GM21619 (cell line): ENCODE measurements at regions not wholly inside any gene's neighbourhood (a gene's known extent, or its start where the extent isn't known, plus 50 kb on each side); places are given as distances from the start of the nearest gene placed in this dataset.

Experiments used
- ATAC-seq: cut with Tn5 transposase; IDR thresholded peaks from one replicate; pipeline ENCODE4 v1.9.1; 2021; ENCODE audit not compliant: unreplicated experiment

DNA sequence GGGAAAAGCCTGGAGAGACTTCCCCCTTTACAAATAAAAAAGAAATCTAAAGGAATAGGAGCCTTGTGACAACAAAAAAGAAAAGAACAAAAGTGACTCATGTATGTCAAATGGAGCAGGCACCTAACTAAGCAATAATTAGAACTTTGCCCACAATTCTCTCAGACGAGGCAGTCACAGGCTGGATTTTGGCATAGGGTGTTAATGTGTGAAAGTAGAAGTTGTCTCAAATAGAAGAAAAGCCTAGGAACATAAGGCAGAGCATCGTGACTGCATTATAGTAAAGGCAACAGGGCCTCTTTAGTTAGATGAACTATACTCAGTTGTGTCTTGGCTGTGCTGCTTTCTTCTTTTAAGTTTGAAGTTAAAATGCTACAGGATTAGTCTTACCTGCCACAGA is 219.9 kb upstream of the TMEM161B start:
- ATAC-seq: no peak

DNA sequence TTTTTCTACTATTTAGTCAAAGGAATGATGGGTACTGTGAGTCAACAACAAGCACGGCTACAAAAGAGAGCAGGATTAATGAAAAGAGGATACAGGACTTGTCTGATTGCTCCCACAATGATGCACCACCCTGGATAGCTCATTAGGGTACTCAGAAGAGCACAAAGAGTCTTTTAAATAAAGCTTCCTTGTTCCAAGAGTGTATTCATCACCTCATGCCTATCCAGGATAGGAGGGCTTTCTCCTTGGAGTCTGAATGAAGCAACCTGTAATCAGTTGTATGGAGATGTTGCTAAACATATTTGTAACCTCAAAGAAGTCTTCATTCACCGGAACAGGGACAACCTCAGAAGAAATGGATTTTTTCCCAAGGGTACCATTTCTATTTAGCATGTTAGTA is 219.5 kb upstream of the TMEM161B start:
- no peak for ATAC-seq

GRCh38 chr5:88487066-88487465 is 218.4 kb upstream of the TMEM161B start:
- no peak for ATAC-seq

- ATAC-seq: no peak
These were observed 217.8 kb upstream of the TMEM161B start for GRCh38 chr5:88486431-88486830.

DNA sequence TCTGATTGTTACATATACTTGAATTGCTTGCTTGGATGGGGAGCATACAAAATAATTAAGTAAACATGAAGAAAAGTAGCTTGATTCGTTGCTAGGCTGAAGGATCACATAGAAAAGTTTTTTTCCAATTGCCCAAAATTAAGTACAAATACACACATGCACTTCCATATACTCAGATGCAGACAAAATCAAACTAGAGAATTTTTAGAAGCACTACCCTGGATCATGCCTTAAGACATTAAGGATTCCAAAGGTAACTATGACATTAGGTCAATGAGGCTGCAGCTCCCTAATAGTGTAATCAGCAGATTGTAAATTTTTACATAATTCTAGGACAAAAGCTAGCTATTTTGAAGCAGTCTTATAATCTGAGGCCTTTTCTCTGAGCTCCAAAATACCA is 216.9 kb upstream of the TMEM161B start:
- no peak for ATAC-seq

DNA sequence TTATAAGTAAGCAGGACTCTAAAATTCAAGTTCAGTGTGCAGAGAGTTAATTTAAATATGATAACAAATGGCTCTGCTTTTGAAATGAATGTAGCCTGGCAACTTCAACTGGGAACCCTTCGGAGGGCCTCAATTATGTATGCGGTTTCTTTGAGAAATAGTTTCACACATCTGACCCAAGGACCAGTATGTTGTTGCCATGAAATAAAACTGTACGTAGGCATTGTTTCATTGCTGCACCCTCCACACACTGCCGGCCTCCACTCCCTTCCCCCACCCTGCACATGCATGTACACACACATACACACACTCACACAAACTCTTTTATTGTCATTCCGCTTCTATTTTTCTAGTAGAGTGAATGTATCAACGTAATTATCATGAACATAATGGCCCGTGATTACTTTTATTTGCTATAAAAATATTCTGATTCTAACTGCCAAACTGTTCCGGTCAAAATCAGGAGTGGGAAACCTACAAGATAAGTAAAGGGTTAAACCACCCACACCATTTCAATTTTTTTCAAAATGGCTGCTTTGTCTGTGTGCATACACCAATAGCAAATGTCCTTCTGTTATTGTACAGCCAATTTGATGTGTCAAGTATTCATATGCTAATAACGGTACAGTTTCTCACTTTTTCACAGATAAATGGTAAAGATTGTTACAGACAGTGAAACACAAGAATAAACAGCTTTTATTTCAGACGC is 215.5 kb upstream of the TMEM161B start:
- ATAC-seq: no peak

GRCh38 chr5:88480801-88481499 is 212.3 kb upstream of the TMEM161B start:
- no peak for ATAC-seq

DNA sequence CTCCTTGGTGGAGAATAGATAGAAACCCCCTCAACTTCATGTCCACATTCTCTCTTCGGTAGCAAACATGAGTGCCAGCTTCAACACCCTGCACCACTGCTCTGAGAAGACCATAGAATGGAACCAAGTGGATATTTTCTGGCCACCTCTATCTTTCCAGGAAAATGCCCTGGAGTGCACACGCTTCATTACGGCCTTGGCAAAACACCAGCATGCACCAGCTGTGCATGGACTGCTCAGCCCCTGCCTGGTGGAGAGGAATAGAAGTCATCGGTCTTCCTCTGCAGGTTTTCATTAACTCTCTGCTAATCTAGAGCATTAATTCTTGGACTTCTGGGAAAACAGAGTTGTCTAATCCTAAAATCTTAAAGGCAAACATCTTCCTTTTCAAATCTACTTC is 211.6 kb upstream of the TMEM161B start:
- no peak for ATAC-seq

DNA sequence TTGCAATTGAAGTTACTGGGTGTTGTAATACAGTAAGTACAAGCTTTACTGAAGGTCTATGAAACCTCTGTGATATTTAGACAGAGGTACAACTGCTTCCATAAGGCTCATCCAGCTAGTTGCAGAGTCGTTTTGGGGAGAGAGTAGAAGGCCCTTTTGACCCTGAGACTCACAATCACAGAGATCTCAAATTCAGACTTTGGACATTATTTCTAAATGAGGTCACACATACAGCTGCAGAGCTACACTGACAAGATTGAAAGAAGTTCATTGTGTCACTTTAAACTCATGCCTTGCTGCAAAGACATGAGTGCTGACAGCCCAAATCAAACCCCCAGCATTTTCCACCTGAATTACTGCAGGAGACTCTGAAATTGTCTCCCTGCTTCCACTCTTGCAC is 205.9 kb upstream of the TMEM161B start:
- no peak for ATAC-seq

- no peak for ATAC-seq
These were observed 202.1 kb upstream of the TMEM161B start for GRCh38 chr5:88470745-88471144.

DNA sequence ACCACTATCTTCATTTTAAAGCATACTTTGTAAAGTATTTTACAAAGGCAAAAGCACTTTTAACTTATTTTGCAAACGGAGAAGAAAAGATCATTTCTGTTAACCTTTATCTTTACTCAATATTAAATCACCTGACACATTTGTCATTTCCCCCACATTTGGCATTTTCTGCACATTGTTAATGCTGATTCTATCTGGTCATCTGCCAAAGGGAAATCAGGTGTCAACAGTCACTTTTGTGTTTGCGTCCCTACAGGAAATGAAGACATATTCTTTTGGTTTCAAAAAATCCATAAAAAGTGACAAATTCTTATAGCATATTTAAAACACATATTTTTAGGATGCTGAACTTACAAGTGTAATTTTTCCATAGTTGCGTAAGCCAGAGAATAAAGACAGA is 191.3 kb upstream of the TMEM161B start:
- ATAC-seq: no peak

- no peak for ATAC-seq
These were observed 184.2 kb upstream of the TMEM161B start for GRCh38 chr5:88452820-88453219.

DNA sequence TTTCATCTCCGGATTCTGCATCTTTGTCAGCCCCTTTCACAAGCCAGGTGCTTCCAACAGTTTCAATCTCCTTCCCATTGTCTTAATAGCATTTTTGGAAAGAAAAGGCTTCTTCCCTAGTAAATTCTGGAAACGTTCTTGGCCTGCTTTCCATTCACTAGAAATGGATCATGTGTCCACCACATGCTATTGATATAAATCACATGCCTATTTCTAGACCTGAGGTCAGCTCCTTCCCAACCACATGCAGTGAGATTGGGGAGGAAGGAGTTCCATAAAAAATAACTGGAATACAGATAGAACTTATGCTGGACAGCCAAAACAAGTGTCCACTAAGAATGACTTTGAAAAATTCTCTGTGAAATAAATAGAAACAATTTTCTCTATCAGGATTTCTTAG is 181.6 kb upstream of the TMEM161B start:
- no peak for ATAC-seq

- no peak for ATAC-seq
These were observed 169.4 kb upstream of the TMEM161B start for GRCh38 chr5:88438006-88438405.

- no peak for ATAC-seq
These were observed 167.6 kb upstream of the TMEM161B start for GRCh38 chr5:88436290-88436689.

- ATAC-seq: no peak
These were observed 160.0 kb upstream of the TMEM161B start for GRCh38 chr5:88428633-88429032.

GRCh38 chr5:88426441-88426840 is 157.8 kb upstream of the TMEM161B start:
- no peak for ATAC-seq

GRCh38 chr5:88425124-88425523 is 156.5 kb upstream of the TMEM161B start:
- no peak for ATAC-seq

DNA sequence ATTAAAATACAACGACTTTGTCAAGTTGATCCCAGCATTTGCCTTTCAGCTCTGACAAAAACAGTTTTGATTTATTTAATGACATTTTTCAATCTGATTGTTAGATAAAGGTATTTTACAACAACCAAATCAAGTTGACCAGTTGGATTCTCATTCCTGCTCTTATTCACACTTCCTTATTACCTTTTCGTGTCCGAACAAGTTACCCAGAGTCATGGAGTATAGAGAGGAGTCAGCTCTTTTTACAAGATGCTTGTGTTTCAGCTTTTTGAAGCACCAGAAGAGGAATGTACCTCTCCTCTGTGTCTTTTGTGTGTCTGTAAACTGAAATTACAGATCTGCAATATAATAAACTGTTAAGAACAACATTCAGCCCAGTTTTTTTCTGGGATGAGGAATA is 151.3 kb upstream of the TMEM161B start:
- ATAC-seq: no peak

GRCh38 chr5:88407341-88407740 is 138.7 kb upstream of the TMEM161B start:
- no peak for ATAC-seq

DNA sequence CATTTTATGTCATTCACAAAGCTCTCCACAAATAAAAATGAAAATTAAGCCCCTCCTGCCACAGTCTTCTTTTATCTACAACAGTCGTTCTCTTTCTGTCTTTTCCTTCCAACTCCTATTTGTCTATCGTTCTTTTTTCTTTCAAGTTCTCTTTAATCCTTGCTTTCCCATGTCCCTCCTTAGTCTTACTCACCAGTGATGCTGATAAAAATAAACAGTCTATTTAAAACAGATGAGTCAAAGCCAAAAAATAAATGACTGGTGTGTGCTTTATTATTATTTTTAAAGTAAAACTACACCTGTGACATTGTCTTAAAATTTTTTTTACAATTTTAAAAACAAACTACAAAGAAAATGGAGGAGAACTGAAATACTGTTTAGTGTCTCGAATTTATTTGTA is 137.1 kb upstream of the TMEM161B start:
- ATAC-seq: no peak

DNA sequence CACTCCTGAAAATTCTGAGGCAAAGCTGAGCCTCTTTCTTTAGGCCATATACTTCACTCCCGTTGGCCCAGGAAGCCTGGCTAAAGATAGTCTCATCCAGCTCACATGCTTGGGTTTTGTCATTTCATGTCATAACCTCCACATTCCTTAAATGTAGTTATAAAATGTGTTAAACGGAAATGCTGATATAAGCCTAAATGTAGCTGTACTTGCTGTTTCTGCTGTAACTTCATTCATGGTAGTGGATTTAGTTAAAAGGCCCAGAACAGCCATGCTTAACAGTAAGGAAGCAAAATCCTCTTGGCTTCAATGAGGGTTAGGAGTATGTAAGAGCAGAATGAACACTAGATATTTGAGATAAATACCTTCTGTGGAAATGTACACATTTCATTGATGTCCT is 135.8 kb upstream of the TMEM161B start:
- no peak for ATAC-seq

DNA sequence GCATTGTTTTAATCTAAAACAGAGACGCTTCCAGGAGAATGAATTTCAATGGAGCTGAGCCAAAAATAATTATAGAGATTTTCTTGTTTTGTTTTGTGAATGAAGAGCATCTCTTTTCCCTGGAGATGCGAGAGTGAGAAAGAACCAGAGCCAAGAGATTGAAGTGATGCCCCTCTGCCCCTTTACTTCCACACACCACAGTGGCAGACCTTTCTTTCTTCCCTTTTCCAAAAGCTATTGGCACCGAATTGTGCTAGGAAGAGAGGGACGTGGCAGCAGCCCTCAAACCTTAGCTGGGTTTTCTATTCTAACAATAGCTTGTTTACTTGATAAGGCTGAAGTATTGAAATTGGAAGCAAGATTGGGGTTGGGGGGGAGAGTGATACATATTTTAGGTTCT is 133.0 kb upstream of the TMEM161B start:
- ATAC-seq: no peak
